Transverse colon (tissue), 4 donors: ENCODE measurements at regions not wholly inside any gene's neighbourhood (a gene's known extent, or its start where the extent isn't known, plus 50 kb on each side); places are given as distances from the start of the nearest gene placed in this dataset.

Experiments
- DNase-seq: peaks from one replicate; pipeline ENCODE4 v3.0.0-alpha.2; 2019
- H3K27ac ChIP-seq, 4 donors: fragments of 200-600 bp; sonication (generic); 2 replicates each; pipeline ENCODE4 v1.5.1; 2016 to 2018; ENCODE audit warnings: inconsistent platforms in 4 of 4
- H3K27me3 ChIP-seq: fragments of 200-600 bp; sonication (generic); 2 replicates; pipeline ENCODE4 v1.5.1; 2017; ENCODE audit warnings: inconsistent platforms
- H3K36me3 ChIP-seq, 4 donors: fragments of 200-600 bp; sonication (generic); 2 replicates each; pipeline ENCODE4 v1.5.1; 2017 to 2019; ENCODE audit warnings: inconsistent platforms in 4 of 4
- H3K4me1 ChIP-seq, 4 donors: fragments of 200-600 bp; sonication (generic); 2 replicates each; pipeline ENCODE4 v1.5.1; 2017 to 2020; ENCODE audit warnings: inconsistent platforms in 4 of 4
- H3K4me3 ChIP-seq, 4 donors: fragments of 200-600 bp; sonication (generic); 1 replicate in 1 of 4; 2 replicates in 3 of 4; pipeline versions ENCODE4 v1.5.1 to v1.6.1; 2017 to 2019; ENCODE audit warnings: inconsistent platforms in 4 of 4
- H3K9me3 ChIP-seq, 2 donors: fragments of 200-600 bp; sonication (generic); 2 replicates each; pipeline ENCODE4 v1.5.1; 2017 to 2019; ENCODE audit warnings: inconsistent platforms in 2 of 2
- CTCF ChIP-seq, 5 experiments: fragments of 200-600 bp in 3 of 5; fragments of 450-650 bp in 2 of 5; sonication (generic) in 3 of 5; IDR thresholded peaks; 1 replicate in 2 of 5; 2 replicates in 3 of 5; pipeline ENCODE4 v1.5.1; 2016 to 2017; ENCODE audit warnings: antibody characterized with exemption in 5 of 5, inconsistent platforms in 3 of 5, mild to moderate bottlenecking in 2 of 5, moderate library complexity in 1 of 5
- EP300 ChIP-seq: sonication (generic); formaldehyde crosslinking; IDR thresholded peaks from one replicate; pipeline ENCODE4 v1.6.1; 2017; ENCODE audit warnings: antibody characterized with exemption, low read depth
- POLR2A ChIP-seq: fragments of 450-650 bp; IDR thresholded peaks from one replicate; pipeline ENCODE4 v1.6.1; 2016; ENCODE audit warnings: antibody characterized with exemption, mild to moderate bottlenecking, moderate library complexity
- POLR2AphosphoS5 ChIP-seq, 3 donors: sonication (generic); formaldehyde crosslinking; IDR thresholded peaks; one replicate each; pipeline ENCODE4 v1.6.1; 2016; ENCODE audit warnings: antibody characterized with exemption in 3 of 3
- WGBS, 2 donors: methylation state at CpG; one replicate each; pipeline ENCODE4 v1.1.5; 2018; ENCODE audit warnings: low coverage in 1 of 2; 5-methylcytosine and 5-hydroxymethylcytosine counted together
- in situ Hi-C, 4 donors: fragments of 200-750 bp; cut with MboI; loops; one replicate each; pipeline versions ENCODE4 v1.15.0 to v1.15.1; 2017; ENCODE audit warnings: low sequenced_read_pairs in 3 of 4, low pct_ligation_motif_present in 1 of 4, low pct_unique_long_range_greater_than_20kb in 1 of 4
- intact Hi-C: fragments of 100-400 bp; cut with DNase I; formaldehyde crosslinking; loops from one replicate; pipeline ENCODE4 v1.15.1; 2023; ENCODE audit warnings: low total_unique reads

GRCh38 chr5:23303435-23303834 lies 204.0 kb upstream of the PRDM9 start:
- in situ Hi-C loops, result no loop called here
- no peak overlapping the region for H3K4me3 ChIP-seq

GRCh38 chr5:23302438-23302837 lies 205.0 kb upstream of the PRDM9 start:
- DNase-seq, result no peak
- intact Hi-C loops (no loop called here), in situ Hi-C loops (no loop called here)
- H3K4me3 ChIP-seq, result no peak overlapping the region
- H3K4me1 ChIP-seq, result no peaks in the 10 kb centered on the region
- no peaks in the 10 kb centered on the region for H3K9me3 ChIP-seq
- no peaks in the 10 kb centered on the region for H3K36me3 ChIP-seq
- no peaks in the 10 kb centered on the region for H3K27me3 ChIP-seq
- WGBS, 2 donors, result 91% methylated on average over 1 of the region's 1 CpG; no CpG with 5 or more reads in 1 of the 2 donors
- TF ChIP-seq POLR2A (no peak), CTCF (IDR thresholded peaks at IDR 0.05) (no peak), EP300 (no peak), POLR2AphosphoS5 (IDR thresholded peaks at IDR 0.05) (no peak)
- no peak overlapping the region for H3K27ac ChIP-seq

More at GRCh38 chr5:23303435-23303834, 204.0 kb upstream of the PRDM9 start:
- H3K36me3 ChIP-seq, result no peaks in the 10 kb centered on the region
- H3K4me1 ChIP-seq, result no peaks in the 10 kb centered on the region
- intact Hi-C loops, result no loop called here
- H3K9me3 ChIP-seq, result no peaks in the 10 kb centered on the region
- WGBS, 2 donors, result 57 to 75% methylated on average over 6 of the region's 6 CpGs
- no peaks in the 10 kb centered on the region for H3K27me3 ChIP-seq
- no peak for DNase-seq
- TF ChIP-seq POLR2A (no peak), POLR2AphosphoS5 (IDR thresholded peaks at IDR 0.05) (no peak), CTCF (IDR thresholded peaks at IDR 0.05) (no peak), EP300 (no peak)
- H3K27ac ChIP-seq, result no peak overlapping the region

GRCh38 chr5:23289162-23289561 lies 218.2 kb upstream of the PRDM9 start:
- H3K9me3 ChIP-seq, result no peaks in the 10 kb centered on the region
- 50 to 79% methylated on average over 2 of the region's 2 CpGs for WGBS, 2 donors
- H3K4me3 ChIP-seq, result no peak overlapping the region
- H3K4me1 ChIP-seq, result no peaks in the 10 kb centered on the region
- no peaks in the 10 kb centered on the region for H3K27me3 ChIP-seq
- intact Hi-C loops (no loop called here), in situ Hi-C loops (no loop called here)
- TF ChIP-seq POLR2A (no peak), CTCF (IDR thresholded peaks at IDR 0.05) (no peak), EP300 (no peak), POLR2AphosphoS5 (IDR thresholded peaks at IDR 0.05) (no peak)
- H3K27ac ChIP-seq, result no peak overlapping the region
- no peak for DNase-seq
- H3K36me3 ChIP-seq, result no peaks in the 10 kb centered on the region

- H3K4me1 ChIP-seq, result no peaks in the 10 kb centered on the region
- no peak overlapping the region for H3K27ac ChIP-seq
- no peak overlapping the region for H3K4me3 ChIP-seq
- in situ Hi-C loops, result no loop called here
- TF ChIP-seq POLR2A, result no peak
- no peak for TF ChIP-seq EP300
- TF ChIP-seq POLR2AphosphoS5 (IDR thresholded peaks at IDR 0.05), result no peak
- TF ChIP-seq CTCF (IDR thresholded peaks at IDR 0.05), result no peak
- H3K9me3 ChIP-seq, result no peaks in the 10 kb centered on the region
- no peak for DNase-seq
- 47 to 67% methylated on average over 2 of the region's 2 CpGs for WGBS, 2 donors
- intact Hi-C loops, result no loop called here
- no peaks in the 10 kb centered on the region for H3K36me3 ChIP-seq
- H3K27me3 ChIP-seq, result no peaks in the 10 kb centered on the region
Observed at GRCh38 chr5:23284656-23285055, 222.8 kb upstream of the PRDM9 start.
